A549 (cell line): ENCODE measurements at regions not wholly inside any gene's neighbourhood (a gene's known extent, or its start where the extent isn't known, plus 50 kb on each side); places are given as distances from the start of the nearest gene placed in this dataset.

Source experiments
- BHLHE40 ChIP-seq: IDR thresholded peaks from 2 replicates; pipeline ENCODE4 v1.6.1; 2012; ENCODE audit warnings: low read depth, low read length, inconsistent platforms
- JUNB ChIP-seq: fragments of >200 bp; sonication (Bioruptor Twin); formaldehyde crosslinking; IDR thresholded peaks from 2 replicates; pipeline ENCODE4 v1.6.1; 2016
- POLR2A ChIP-seq: IDR thresholded peaks from 2 replicates; pipeline ENCODE4 v1.6.1; 2012; ENCODE audit warnings: mild to moderate bottlenecking, low read length
- POLR2AphosphoS2 ChIP-seq: conservative IDR thresholded peaks from 2 replicates; pipeline ENCODE4 v1.6.1; 2012; ENCODE audit warnings: low read length, improper control_type of control experiment, inconsistent platforms
- RAD21 ChIP-seq, 2 experiments: fragments of >200 bp in 1 of 2; sonication (Bioruptor Twin) in 1 of 2; formaldehyde crosslinking in 1 of 2; IDR thresholded peaks in 1 of 2; conservative IDR thresholded peaks in 1 of 2; 2 replicates in 1 of 2; 3 replicates in 1 of 2; pipeline ENCODE4 v1.6.1; 2012 to 2018; ENCODE audit warnings: inconsistent platforms in 1 of 2
- SREBF2 ChIP-seq: fragments of 450-650 bp; IDR thresholded peaks from 2 replicates; pipeline ENCODE4 v1.6.1; 2014; ENCODE audit warnings: mild to moderate bottlenecking, moderate library complexity
- TF ChIP-seq, protein P1 (sequence below): fragments of >200 bp; sonication (Bioruptor Twin); formaldehyde crosslinking; IDR thresholded peaks from 3 replicates; pipeline ENCODE4 v1.5.1; 2016

DNA sequence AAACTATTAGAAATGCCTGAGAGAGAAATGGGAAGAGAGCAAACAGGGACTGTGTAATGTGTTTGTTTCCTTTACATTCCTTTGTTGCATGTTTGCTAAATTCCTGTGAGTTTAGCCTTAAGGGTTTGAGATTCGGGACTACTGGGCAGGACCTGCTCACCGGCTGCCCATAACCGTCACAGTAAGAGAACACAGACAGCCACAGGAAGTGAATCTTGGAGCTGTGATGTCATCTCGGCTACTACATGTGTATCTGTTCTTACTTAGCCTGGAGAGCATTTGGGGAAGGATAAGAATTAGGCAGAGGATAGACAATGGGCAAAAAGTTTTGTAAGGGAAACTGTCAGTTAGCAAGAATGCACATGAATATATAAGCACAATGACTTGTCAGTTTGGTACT is 485.1 kb upstream of the KLF6 start:
- TF ChIP-seq, protein P1, sequence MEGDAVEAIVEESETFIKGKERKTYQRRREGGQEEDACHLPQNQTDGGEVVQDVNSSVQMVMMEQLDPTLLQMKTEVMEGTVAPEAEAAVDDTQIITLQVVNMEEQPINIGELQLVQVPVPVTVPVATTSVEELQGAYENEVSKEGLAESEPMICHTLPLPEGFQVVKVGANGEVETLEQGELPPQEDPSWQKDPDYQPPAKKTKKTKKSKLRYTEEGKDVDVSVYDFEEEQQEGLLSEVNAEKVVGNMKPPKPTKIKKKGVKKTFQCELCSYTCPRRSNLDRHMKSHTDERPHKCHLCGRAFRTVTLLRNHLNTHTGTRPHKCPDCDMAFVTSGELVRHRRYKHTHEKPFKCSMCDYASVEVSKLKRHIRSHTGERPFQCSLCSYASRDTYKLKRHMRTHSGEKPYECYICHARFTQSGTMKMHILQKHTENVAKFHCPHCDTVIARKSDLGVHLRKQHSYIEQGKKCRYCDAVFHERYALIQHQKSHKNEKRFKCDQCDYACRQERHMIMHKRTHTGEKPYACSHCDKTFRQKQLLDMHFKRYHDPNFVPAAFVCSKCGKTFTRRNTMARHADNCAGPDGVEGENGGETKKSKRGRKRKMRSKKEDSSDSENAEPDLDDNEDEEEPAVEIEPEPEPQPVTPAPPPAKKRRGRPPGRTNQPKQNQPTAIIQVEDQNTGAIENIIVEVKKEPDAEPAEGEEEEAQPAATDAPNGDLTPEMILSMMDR: no peak
- no peak for TF ChIP-seq JUNB
- TF ChIP-seq RAD21 (conservative IDR thresholded peaks at IDR 0.05 in 1 of 2, IDR thresholded peaks at IDR 0.05 in 1 of 2): no peak
- TF ChIP-seq POLR2A: no peak
- no peak for TF ChIP-seq BHLHE40
- TF ChIP-seq POLR2AphosphoS2: no peak
- no peak for TF ChIP-seq SREBF2
